Stimulated activated CD8-positive, alpha-beta memory T cell treated with anti-CD3 and anti-CD28 coated beads, Interleukin-12 subunit alpha, Interleukin-12 subunit beta, amount 100 ng/mL, for 1 hour (primary cell): ENCODE measurements at regions not wholly inside any gene's neighbourhood (a gene's known extent, or its start where the extent isn't known, plus 50 kb on each side); places are given as distances from the start of the nearest gene placed in this dataset.

Experiments used
- DNase-seq: peaks from one replicate; pipeline ENCODE4 v3.0.0-alpha.2; 2020; ENCODE audit warnings: low read depth

- DNase-seq: no peak
These were observed 622.6 kb downstream of the EPM2A start for GRCh38 chr6:145112711-145113148.

GRCh38 chr6:145115638-145116037 is 619.7 kb downstream of the EPM2A start:
- DNase-seq: no peak

GRCh38 chr6:145116591-145117178 is 618.6 kb downstream of the EPM2A start:
- DNase-seq: no peak

GRCh38 chr6:145118224-145118623 is 617.1 kb downstream of the EPM2A start:
- no peak for DNase-seq

GRCh38 chr6:145119081-145119480 is 616.2 kb downstream of the EPM2A start:
- DNase-seq: no peak

GRCh38 chr6:145132709-145133108 is 602.6 kb downstream of the EPM2A start:
- DNase-seq: no peak

GRCh38 chr6:145135702-145136101 is 599.6 kb downstream of the EPM2A start:
- DNase-seq: no peak

GRCh38 chr6:145137425-145137824 is 597.9 kb downstream of the EPM2A start:
- DNase-seq: no peak

- DNase-seq: no peak
These were observed 596.7 kb downstream of the EPM2A start for GRCh38 chr6:145138469-145139139.

- DNase-seq: no peak
These were observed 596.0 kb downstream of the EPM2A start for GRCh38 chr6:145139140-145139850.

- DNase-seq: no peak
These were observed 595.4 kb downstream of the EPM2A start for GRCh38 chr6:145139895-145140294.

- no peak for DNase-seq
These were observed 593.7 kb downstream of the EPM2A start for GRCh38 chr6:145141572-145141971.

- no peak for DNase-seq
These were observed 592.4 kb downstream of the EPM2A start for GRCh38 chr6:145142958-145143357.

- no peak for DNase-seq
These were observed 591.9 kb downstream of the EPM2A start for GRCh38 chr6:145143379-145143778.

- no peak for DNase-seq
These were observed 587.8 kb downstream of the EPM2A start for GRCh38 chr6:145147559-145147958.

GRCh38 chr6:145147981-145148749 is 587.2 kb downstream of the EPM2A start:
- no peak for DNase-seq

- DNase-seq: no peak
These were observed 586.5 kb downstream of the EPM2A start for GRCh38 chr6:145148776-145149175.

- no peak for DNase-seq
These were observed 583.7 kb downstream of the EPM2A start for GRCh38 chr6:145151624-145152023.

GRCh38 chr6:145153495-145153894 is 581.8 kb downstream of the EPM2A start:
- DNase-seq: no peak

GRCh38 chr6:145155411-145155810 is 579.9 kb downstream of the EPM2A start:
- no peak for DNase-seq

- no peak for DNase-seq
These were observed 579.2 kb downstream of the EPM2A start for GRCh38 chr6:145155873-145156782.
